WERI-Rb-1 (cell line): ENCODE measurements at regions not wholly inside any gene's neighbourhood (a gene's known extent, or its start where the extent isn't known, plus 50 kb on each side); places are given as distances from the start of the nearest gene placed in this dataset.

Experiments used
- DNase-seq: peaks from one replicate; pipeline ENCODE4 v3.0.0-alpha.2; 2020
- H3K27ac ChIP-seq: fragments of 250-450 bp; sonication (Bioruptor Pico); 2 replicates; pipeline ENCODE4 v1.5.1; 2020; ENCODE audit warnings: mild to moderate bottlenecking, moderate library complexity
- H3K27me3 ChIP-seq: fragments of 250-450 bp; sonication (Bioruptor Pico); 2 replicates; pipeline ENCODE4 v1.5.1; 2021; ENCODE audit warnings: mild to moderate bottlenecking, low read depth, moderate library complexity; ENCODE audit not compliant: insufficient read depth, severe bottlenecking
- H3K36me3 ChIP-seq: fragments of 250-450 bp; sonication (Bioruptor Pico); 2 replicates; pipeline ENCODE4 v1.5.1; 2020; ENCODE audit warnings: mild to moderate bottlenecking, moderate library complexity
- H3K4me3 ChIP-seq: 2 replicates; pipeline ENCODE4 v1.5.1; 2011; ENCODE audit warnings: low read depth, mild to moderate bottlenecking, control low read depth, low read length
- H3K9me3 ChIP-seq: fragments of 250-450 bp; sonication (Bioruptor Pico); 2 replicates; pipeline ENCODE4 v1.5.1; 2021; ENCODE audit warnings: mild to moderate bottlenecking, moderate library complexity; ENCODE audit not compliant: severe bottlenecking
- CTCF ChIP-seq: IDR thresholded peaks from 2 replicates; pipeline ENCODE4 v1.5.1; 2011; ENCODE audit warnings: low read depth, mild to moderate bottlenecking, control low read depth, inconsistent platforms, low read length

- DNase-seq, result no peak
- H3K27me3 ChIP-seq, result peaks cover 9% of the 10 kb centered on the region
- TF ChIP-seq CTCF, result no peak
- H3K4me3 ChIP-seq, result no peak overlapping the region
- H3K27ac ChIP-seq, result no peak overlapping the region
- H3K36me3 ChIP-seq, result no peaks in the 10 kb centered on the region
- H3K9me3 ChIP-seq, result no peaks in the 10 kb centered on the region
Measured at GRCh38 chr2:239811806-239812560, 213.2 kb downstream of the NDUFA10 start.

DNA sequence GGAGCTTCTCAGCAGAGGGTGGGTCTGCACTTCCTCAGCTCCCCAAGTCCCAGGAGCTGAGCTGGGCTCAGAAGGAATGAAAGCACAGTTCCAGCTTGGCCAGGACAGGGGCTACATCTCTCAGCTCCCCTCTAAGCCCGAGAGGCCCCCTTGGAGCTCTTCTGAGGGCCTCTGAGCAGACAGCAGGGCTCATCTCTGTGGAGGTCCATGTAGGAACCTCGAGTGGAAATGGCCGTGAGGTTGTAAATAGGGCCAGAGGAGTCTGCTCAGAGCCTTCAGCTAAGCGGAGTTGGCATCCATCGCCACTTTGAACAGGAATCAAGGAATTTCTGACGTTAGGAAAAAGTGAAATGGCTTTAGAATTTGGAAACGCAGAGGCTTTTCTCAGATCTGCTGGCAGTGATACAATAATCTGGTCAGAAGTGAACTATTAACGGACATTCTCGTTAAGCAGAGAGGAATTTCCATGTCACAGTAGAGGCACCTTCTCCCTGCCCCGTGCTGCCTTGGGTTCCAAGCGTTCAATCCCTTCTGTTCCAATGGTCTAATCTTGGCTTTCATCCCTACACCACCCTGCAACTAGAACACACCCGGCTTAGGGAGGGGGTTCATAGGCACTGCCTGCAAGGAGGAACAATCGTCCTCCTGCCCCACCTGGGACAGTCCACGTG, 213.9 kb downstream of the NDUFA10 start:
- no peak overlapping the region for H3K27ac ChIP-seq
- peaks cover 9% of the 10 kb centered on the region for H3K27me3 ChIP-seq
- TF ChIP-seq CTCF, result no peak
- DNase-seq, result no peak
- no peaks in the 10 kb centered on the region for H3K9me3 ChIP-seq
- H3K36me3 ChIP-seq, result no peaks in the 10 kb centered on the region
- no peak overlapping the region for H3K4me3 ChIP-seq

DNA sequence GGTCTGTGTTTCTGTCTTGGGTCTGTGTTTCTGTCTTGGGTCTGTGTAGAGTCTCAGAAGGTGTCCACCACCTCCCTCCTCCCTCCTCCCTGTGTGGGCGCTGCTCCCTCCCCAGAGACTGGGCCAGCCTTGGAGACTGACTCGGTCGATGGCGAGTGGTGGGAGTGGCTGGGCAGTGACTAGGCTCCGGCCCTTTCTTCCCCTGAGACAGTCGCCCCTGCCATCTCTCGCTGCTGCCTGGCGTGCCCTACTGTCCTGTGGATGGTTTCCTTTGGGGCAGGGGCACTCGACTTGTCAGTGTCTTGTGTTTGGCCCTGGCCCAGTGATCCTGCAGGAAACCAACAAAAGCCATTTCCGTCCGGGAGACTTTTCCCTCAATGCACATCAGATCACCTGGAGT, 215.8 kb downstream of the NDUFA10 start:
- no peak overlapping the region for H3K27ac ChIP-seq
- TF ChIP-seq CTCF, result no peak
- no peak for DNase-seq
- no peaks in the 10 kb centered on the region for H3K36me3 ChIP-seq
- peaks cover 17% of the 10 kb centered on the region for H3K27me3 ChIP-seq
- H3K9me3 ChIP-seq, result no peaks in the 10 kb centered on the region
- H3K4me3 ChIP-seq, result no peak overlapping the region

DNA sequence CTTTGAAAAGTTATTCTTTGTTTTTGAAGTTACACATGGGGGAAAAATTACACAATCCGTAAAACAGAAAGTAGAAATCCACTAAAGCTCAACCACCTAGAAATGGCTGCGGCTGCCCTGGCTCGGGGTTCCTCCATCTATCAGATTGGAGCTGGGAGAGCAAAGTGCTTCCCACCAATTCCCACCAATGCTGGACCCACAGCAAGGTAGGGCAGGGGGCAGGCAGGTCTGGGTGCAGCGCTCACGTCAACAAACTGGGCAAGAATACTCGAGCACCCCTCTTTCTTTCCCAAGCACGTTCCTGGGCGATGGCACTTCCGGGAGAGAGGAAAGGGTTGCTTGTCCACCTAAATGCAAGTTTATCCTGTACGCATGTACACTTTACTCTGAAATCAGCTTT, 217.6 kb downstream of the NDUFA10 start:
- TF ChIP-seq CTCF, result no peak

GRCh38 chr2:239806758-239807434, 218.2 kb downstream of the NDUFA10 start:
- no peaks in the 10 kb centered on the region for H3K9me3 ChIP-seq
- H3K27me3 ChIP-seq, result peaks cover 22% of the 10 kb centered on the region
- no peak for TF ChIP-seq CTCF
- no peak overlapping the region for H3K4me3 ChIP-seq
- H3K27ac ChIP-seq, result no peak overlapping the region
- DNase-seq, result no peak
- no peaks in the 10 kb centered on the region for H3K36me3 ChIP-seq

More for the DNA sequence above, 217.6 kb downstream of the NDUFA10 start:
- no peak overlapping the region for H3K4me3 ChIP-seq
- no peaks in the 10 kb centered on the region for H3K36me3 ChIP-seq
- no peaks in the 10 kb centered on the region for H3K9me3 ChIP-seq
- H3K27ac ChIP-seq, result no peak overlapping the region
- no peak for DNase-seq
- peaks cover 17% of the 10 kb centered on the region for H3K27me3 ChIP-seq
